ENCODE measurements at regions not wholly inside any gene's neighbourhood (a gene's known extent, or its start where the extent isn't known, plus 50 kb on each side); places are given as distances from the start of the nearest gene placed in this dataset.

DNA sequence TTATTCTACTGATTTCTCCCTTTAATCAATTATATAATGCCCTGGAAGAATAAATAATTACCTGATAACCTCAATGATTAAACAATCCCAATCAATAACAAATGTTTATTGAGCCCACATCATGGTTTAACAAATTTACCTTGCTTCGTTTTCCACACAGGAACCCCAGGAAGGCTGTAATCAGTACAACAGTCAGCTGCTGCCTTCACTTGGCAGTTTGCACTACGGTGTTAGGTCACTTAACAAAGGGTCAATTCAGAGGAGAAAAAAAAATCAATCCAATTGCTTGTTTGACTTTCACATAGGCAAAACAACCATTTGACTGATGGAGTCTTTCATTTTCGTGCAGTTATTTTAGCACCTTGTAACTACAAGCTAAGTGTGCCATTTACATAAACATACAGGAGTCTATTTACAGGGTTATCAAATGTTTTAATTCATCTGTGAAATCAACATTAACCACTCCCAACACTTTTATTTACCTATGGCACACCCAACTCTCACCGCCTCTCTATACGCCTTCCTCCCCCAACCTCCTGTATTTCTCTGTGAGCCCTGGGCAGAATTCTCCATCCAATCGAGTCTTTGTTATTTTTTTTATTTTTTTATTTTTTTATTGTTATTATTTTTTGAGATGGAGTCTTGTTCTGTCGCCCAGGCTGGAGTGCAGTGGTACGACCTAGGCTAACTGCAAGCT, 140.4 kb upstream of the TAB2 start:
- no peak for TF ChIP-seq CTCF (IDR thresholded peaks at IDR 0.05; ENCODE audit: low read depth, low read length)
- TF ChIP-seq EZH2phosphoT487 (IDR thresholded peaks at IDR 0.05; ENCODE audit: low read depth), result no peak
